NCI-H82 (cell line): ENCODE measurements at regions not wholly inside any gene's neighbourhood (a gene's known extent, or its start where the extent isn't known, plus 50 kb on each side); places are given as distances from the start of the nearest gene placed in this dataset.
"Not testable (repeated sequence)": the region's sequence is repeated elsewhere in the genome, so short reads cannot be mapped to it uniquely, and the experiment has no call there.

ENCODE experiments used
- DNase-seq: peaks from one replicate; lab custom pipeline; 2025; lab: John Stamatoyannopoulos, UW

DNA sequence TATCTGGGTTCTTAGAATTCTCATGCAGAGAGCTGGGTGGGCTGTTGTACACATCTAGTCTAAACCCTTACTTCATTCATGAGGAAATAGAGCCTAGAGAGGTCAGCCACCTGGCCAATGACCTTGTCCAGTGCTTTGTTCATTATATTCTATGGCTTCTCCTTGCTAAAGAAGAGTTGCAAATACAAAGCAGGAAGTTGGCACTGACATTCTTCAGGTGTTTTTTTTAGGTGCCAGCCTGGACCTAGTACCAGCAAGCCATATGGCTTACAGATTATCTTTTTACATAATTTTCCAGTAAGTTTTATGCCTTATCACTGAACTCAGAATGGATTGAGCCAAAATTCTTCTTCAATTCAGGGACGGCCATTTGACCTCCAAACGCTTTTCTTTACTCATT, 54.7 kb upstream of the PGM2 start:
- DNase-seq: no peak

GRCh38 chr4:37770016-37770415, 56.5 kb upstream of the PGM2 start:
- no peak for DNase-seq

GRCh38 chr4:37769391-37769989, 57.0 kb upstream of the PGM2 start:
- DNase-seq: no peak

GRCh38 chr4:37767546-37767945, 58.9 kb upstream of the PGM2 start:
- no peak for DNase-seq

DNA sequence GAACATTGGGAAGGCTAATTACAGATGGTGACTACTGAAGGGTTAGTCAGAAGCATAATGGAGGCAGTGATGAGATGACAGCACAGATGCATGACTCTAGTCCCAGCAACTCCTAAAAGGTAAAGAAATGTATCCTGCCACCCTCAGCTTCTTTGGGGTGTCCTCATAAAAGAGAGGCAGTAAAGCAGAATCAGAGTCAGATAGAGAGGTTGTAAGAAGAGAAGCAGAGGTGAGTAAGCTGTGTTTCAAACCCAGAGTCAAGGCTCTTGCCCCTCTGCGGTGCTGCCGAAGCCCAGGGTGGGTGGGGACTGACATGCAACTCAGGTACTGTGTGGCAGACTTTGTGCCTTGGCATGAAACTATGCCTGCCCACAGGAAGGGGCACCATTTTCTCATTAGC, 59.5 kb upstream of the PGM2 start:
- no peak for DNase-seq

GRCh38 chr4:37765741-37766140, 60.7 kb upstream of the PGM2 start:
- DNase-seq: no peak

- DNase-seq: no peak
Observed at GRCh38 chr4:37763831-37764230, 62.7 kb upstream of the PGM2 start.

- no peak for DNase-seq
Observed at GRCh38 chr4:37762991-37763368, 63.5 kb upstream of the PGM2 start.

GRCh38 chr4:37762294-37762990, 64.0 kb upstream of the PGM2 start:
- DNase-seq: peak; percentile 10

DNA sequence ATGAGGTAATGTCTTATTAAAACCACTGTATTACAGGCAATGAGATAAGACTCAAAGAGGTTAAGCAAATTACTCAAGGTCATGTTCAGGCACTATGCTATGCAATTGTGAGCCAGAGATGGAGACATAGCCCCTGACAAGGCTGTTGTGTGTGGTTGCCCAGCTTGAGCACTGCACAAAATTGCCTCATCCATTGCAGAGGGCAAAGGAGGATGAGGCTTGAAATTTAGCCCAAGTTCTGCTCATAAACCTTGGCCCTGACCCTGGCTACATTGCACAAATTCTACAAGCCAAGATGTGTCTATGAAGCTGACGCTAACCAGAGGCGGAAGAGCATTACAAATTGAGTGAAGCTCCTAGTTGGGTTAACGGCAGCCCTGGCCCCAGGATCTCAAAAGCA, 65.6 kb upstream of the PGM2 start:
- DNase-seq: no peak

- DNase-seq: no peak
Observed at GRCh38 chr4:37759833-37760232, 66.7 kb upstream of the PGM2 start.

GRCh38 chr4:37758226-37758625, 68.3 kb upstream of the PGM2 start:
- DNase-seq: no peak

DNA sequence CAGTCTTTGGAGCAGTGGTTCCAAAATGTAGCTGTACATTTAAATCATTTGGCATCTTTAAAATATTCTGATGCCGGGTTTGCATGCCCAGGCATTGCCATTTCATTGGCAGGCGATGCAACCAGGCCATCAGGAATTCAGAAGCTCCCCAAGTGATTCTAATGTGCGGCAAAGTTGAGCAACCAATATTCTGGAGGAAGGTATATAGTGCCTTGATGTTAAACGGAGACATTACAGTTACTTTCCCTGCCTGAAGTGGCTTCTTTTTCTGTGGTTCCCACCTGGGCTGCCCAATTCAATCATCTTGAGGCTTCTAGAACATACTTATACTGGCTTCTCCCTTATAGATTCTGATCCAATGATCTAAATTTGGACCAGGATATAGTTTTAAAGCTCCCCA, 68.7 kb upstream of the PGM2 start:
- DNase-seq: no peak

DNA sequence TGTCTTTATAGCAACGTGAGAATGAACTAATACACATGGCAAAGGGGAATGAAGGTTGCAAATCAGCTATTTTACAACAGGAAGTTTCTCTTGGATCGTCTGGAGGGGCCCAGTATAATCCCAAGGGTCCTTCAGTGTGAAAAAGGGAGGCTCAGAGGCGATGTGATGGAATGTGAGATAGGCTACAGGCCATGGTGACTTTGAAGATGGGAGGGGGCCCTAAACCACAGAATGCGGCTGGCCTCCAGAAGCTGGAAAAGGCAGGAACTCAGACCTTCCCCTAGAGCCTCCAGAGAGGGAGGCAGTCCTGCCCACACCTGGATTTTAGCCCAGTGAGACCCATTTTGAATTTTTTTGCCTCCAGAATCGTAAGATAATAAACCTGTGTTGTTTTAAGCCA, 69.4 kb upstream of the PGM2 start:
- no peak for DNase-seq

DNA sequence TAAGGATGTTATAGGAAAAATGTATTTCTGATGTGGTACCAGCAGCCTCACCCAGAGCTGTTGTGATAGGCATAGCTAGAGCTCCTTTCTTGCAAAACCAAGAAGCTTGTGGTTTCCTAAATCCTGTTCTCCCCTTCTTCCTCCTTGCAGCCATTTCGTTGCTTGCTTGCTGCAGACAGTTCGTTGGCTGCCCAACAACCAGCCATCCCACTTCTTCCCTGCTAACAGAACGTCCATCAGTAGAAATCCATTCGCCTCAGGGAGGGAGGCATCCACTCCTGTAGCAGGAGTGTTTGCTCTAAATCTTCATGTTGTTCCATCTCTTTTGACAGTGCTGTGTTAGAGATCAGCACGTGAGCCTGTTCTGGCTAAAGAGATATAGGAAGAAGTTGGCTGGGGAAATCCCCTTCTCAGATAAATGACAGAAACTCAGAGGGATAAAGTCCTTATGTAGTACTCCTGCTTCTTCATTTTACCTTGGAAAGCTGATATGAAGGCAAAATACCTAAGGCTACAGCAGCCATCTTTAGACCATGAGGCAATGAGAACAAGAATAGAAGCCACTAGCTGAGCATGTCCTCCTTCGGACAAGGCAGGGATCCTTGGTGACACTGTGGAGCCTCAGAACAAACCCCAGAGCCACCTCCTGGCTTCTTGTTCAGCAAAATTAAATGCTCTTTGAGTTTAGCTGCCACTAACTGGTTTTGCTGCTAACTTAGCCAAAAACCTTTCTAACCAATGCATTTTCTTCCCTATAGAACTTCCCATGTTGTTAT, 68.4 kb upstream of the RELL1 start:
- no peak for DNase-seq

- no peak for DNase-seq
Observed at GRCh38 chr4:37749398-37749988, 63.3 kb upstream of the RELL1 start.

GRCh38 chr4:37748485-37748884, 62.3 kb upstream of the RELL1 start:
- DNase-seq: peak; percentile 35

GRCh38 chr4:37747772-37748330, 61.7 kb upstream of the RELL1 start:
- DNase-seq: no peak

GRCh38 chr4:37746852-37747251, 60.7 kb upstream of the RELL1 start:
- DNase-seq: not testable (repeated sequence)

- DNase-seq: no peak
Observed at GRCh38 chr4:37745946-37746345, 59.8 kb upstream of the RELL1 start.

GRCh38 chr4:37742149-37742548, 56.0 kb upstream of the RELL1 start:
- DNase-seq: no peak

DNA sequence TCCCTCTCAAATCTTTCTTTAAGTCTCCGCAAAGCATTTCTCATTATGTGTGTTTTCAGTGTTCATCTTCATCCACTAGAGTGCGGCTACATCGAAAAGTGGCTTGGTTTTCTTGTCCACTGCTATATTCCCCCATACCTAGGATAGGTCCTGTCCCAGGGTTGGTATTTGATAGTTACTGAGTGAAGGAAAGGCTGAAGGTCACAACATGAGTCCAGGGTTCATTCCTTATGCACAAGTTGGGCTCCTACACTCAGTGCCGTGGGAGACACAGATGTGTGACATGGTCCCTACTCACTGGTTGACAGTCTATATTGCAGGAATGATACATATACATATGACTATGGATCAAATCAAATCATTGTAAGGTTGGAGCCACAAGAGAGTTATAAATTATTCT, 55.4 kb upstream of the RELL1 start:
- DNase-seq: no peak

DNA sequence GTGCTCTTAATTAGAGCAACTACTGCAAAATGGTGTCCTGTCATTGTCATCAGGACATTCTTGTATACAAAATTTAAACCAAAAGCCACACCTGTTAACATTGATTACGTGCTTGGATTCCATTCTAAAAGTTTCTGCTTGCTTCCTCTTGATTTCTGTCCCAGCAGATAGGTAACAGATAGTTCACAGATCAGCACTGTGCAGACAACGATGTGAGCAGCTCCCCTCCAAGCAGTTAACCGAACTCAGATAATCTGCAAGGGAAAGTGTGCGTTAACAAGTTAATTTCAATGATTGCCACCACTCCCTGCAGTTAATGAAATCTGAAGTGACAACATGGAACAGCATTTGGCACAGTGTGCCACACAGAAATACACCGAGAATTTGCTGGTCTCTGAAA, 54.4 kb upstream of the RELL1 start:
- DNase-seq: no peak
